T-helper 1 cell (primary cell): ENCODE measurements at regions not wholly inside any gene's neighbourhood (a gene's known extent, or its start where the extent isn't known, plus 50 kb on each side); places are given as distances from the start of the nearest gene placed in this dataset.
A peak's percentile ranks its signal among the peaks of the same experiment; 100 is the strongest.

Source experiments
- DNase-seq, 5 donors: peaks; one replicate each; pipeline ENCODE4 v3.0.0-alpha.2; 2012 to 2020

- no peak for DNase-seq
These were observed 586.3 kb downstream of the PLCL1 start for GRCh38 chr2:198390670-198391069.

GRCh38 chr2:198387677-198388076 is 583.3 kb downstream of the PLCL1 start:
- no peak for DNase-seq

GRCh38 chr2:198385856-198386255 is 581.5 kb downstream of the PLCL1 start:
- no peak for DNase-seq

- no peak for DNase-seq
These were observed 580.9 kb downstream of the PLCL1 start for GRCh38 chr2:198385326-198385725.

- no peak for DNase-seq
These were observed 579.0 kb downstream of the PLCL1 start for GRCh38 chr2:198383392-198383791.

GRCh38 chr2:198382811-198383210 is 578.4 kb downstream of the PLCL1 start:
- DNase-seq, result no peak

GRCh38 chr2:198376677-198377076 is 572.3 kb downstream of the PLCL1 start:
- no peak for DNase-seq

GRCh38 chr2:198375083-198375410 is 570.7 kb downstream of the PLCL1 start:
- DNase-seq, result no peak

- DNase-seq, result peak in 1 of 5 donors; percentile 16
These were observed 570.1 kb downstream of the PLCL1 start for GRCh38 chr2:198374375-198375082.

GRCh38 chr2:198371921-198372543 is 567.6 kb downstream of the PLCL1 start:
- peak in 1 of 5 donors; percentile 8 for DNase-seq

- no peak for DNase-seq
These were observed 566.9 kb downstream of the PLCL1 start for GRCh38 chr2:198371329-198371728.

- no peak for DNase-seq
These were observed 563.7 kb downstream of the PLCL1 start for GRCh38 chr2:198368089-198368488.

- DNase-seq, result no peak
These were observed 558.3 kb downstream of the PLCL1 start for GRCh38 chr2:198362740-198363139.

GRCh38 chr2:198359308-198359707 is 554.9 kb downstream of the PLCL1 start:
- no peak for DNase-seq

- no peak for DNase-seq
These were observed 551.8 kb downstream of the PLCL1 start for GRCh38 chr2:198356157-198356556.

GRCh38 chr2:198351647-198352046 is 547.3 kb downstream of the PLCL1 start:
- no peak for DNase-seq

GRCh38 chr2:198347946-198348345 is 543.6 kb downstream of the PLCL1 start:
- DNase-seq, result no peak

- no peak for DNase-seq
These were observed 543.0 kb downstream of the PLCL1 start for GRCh38 chr2:198347349-198347748.

GRCh38 chr2:198343471-198343870 is 539.1 kb downstream of the PLCL1 start:
- DNase-seq, result no peak

GRCh38 chr2:198340846-198341245 is 536.5 kb downstream of the PLCL1 start:
- no peak for DNase-seq

GRCh38 chr2:198339116-198339515 is 534.7 kb downstream of the PLCL1 start:
- DNase-seq, result no peak

GRCh38 chr2:198337368-198337767 is 533.0 kb downstream of the PLCL1 start:
- no peak for DNase-seq

- no peak for DNase-seq
These were observed 524.1 kb downstream of the PLCL1 start for GRCh38 chr2:198328454-198328853.

GRCh38 chr2:198327526-198327925 is 523.1 kb downstream of the PLCL1 start:
- DNase-seq, result no peak

- peak in 1 of 5 donors; percentile 4 for DNase-seq
These were observed 522.0 kb downstream of the PLCL1 start for GRCh38 chr2:198326431-198326830.
